Right atrium auricular region (tissue), 2 donors: ENCODE measurements at regions not wholly inside any gene's neighbourhood (a gene's known extent, or its start where the extent isn't known, plus 50 kb on each side); places are given as distances from the start of the nearest gene placed in this dataset.
"Not testable (repeated sequence)": the region's sequence is repeated elsewhere in the genome, so short reads cannot be mapped to it uniquely, and the experiment has no call there.

Experiments used
- DNase-seq: peaks from one replicate; pipeline ENCODE4 v3.0.0-alpha.2; 2019; ENCODE audit warnings: low spot score
- H3K27ac ChIP-seq, 2 donors: fragments of 200-600 bp; sonication (generic); 1 replicate in 1 of 2; 2 replicates in 1 of 2; pipeline ENCODE4 v1.5.1; 2016 to 2019
- H3K27me3 ChIP-seq, 2 donors: fragments of 200-600 bp; sonication (generic); one replicate each; pipeline versions ENCODE4 v1.5.1 to v1.6.0; 2017 to 2019
- H3K36me3 ChIP-seq: fragments of 200-600 bp; sonication (generic); one replicate; pipeline ENCODE4 v1.5.1; 2016
- H3K4me1 ChIP-seq, 2 donors: fragments of 200-600 bp; sonication (generic); one replicate each; pipeline versions ENCODE4 v1.5.1 to v1.6.0; 2017 to 2019
- H3K4me3 ChIP-seq, 2 donors: fragments of 200-600 bp; sonication (generic); 1 replicate in 1 of 2; 2 replicates in 1 of 2; pipeline ENCODE4 v1.5.1; 2017 to 2019; ENCODE audit warnings: mild to moderate bottlenecking in 1 of 2, moderate library complexity in 1 of 2
- H3K9me3 ChIP-seq, 2 donors: fragments of 200-600 bp; sonication (generic); one replicate each; pipeline ENCODE4 v1.5.1; 2019
- CTCF ChIP-seq, 2 donors: fragments of 200-600 bp; sonication (generic); IDR thresholded peaks; one replicate each; pipeline ENCODE4 v1.5.1; 2019; ENCODE audit warnings: antibody characterized with exemption in 2 of 2

- no peaks in the 10 kb centered on the region for H3K36me3 ChIP-seq
- H3K27ac ChIP-seq, result no peak overlapping the region
- no peak for DNase-seq
- TF ChIP-seq CTCF (IDR thresholded peaks at IDR 0.05), result no peak
- H3K27me3 ChIP-seq, result no peaks in the 10 kb centered on the region
- H3K4me1 ChIP-seq, result no peaks in the 10 kb centered on the region
- no peaks in the 10 kb centered on the region for H3K9me3 ChIP-seq
- H3K4me3 ChIP-seq, result no peak overlapping the region
Observed at GRCh38 chr11:81819462-81819861, 914.2 kb downstream of the FAM181B start.

GRCh38 chr11:81804858-81805257 is 928.8 kb downstream of the FAM181B start:
- no peak for DNase-seq
- Histone ChIP-seq H3K36me3 (no peaks in the 10 kb centered on the region), H3K4me1 (no peaks in the 10 kb centered on the region), H3K27ac (no peak overlapping the region), H3K27me3 (no peaks in the 10 kb centered on the region), H3K9me3 (no peaks in the 10 kb centered on the region), H3K4me3 (no peak overlapping the region)
- TF ChIP-seq CTCF (IDR thresholded peaks at IDR 0.05), result no peak

GRCh38 chr11:81802591-81802990 is 931.1 kb downstream of the FAM181B start:
- Histone ChIP-seq H3K9me3 (no peaks in the 10 kb centered on the region), H3K4me3 (no peak overlapping the region), H3K27me3 (no peaks in the 10 kb centered on the region), H3K27ac (no peak overlapping the region), H3K4me1 (no peaks in the 10 kb centered on the region), H3K36me3 (no peaks in the 10 kb centered on the region)
- no peak for DNase-seq
- TF ChIP-seq CTCF (IDR thresholded peaks at IDR 0.05), result no peak

- no peak overlapping the region for H3K4me3 ChIP-seq
- TF ChIP-seq CTCF (IDR thresholded peaks at IDR 0.05), result no peak
Observed at GRCh38 chr11:81792416-81792815, 941.2 kb downstream of the FAM181B start.

GRCh38 chr11:81787584-81788049 is 946.0 kb downstream of the FAM181B start:
- H3K4me1 ChIP-seq, result no peaks in the 10 kb centered on the region
- TF ChIP-seq CTCF (IDR thresholded peaks at IDR 0.05), result peak in 1 of 2 donors; percentile 24
- no peaks in the 10 kb centered on the region for H3K36me3 ChIP-seq
- no peak overlapping the region for H3K4me3 ChIP-seq
- no peaks in the 10 kb centered on the region for H3K9me3 ChIP-seq
- H3K27ac ChIP-seq, result no peak overlapping the region
- H3K27me3 ChIP-seq, result no peaks in the 10 kb centered on the region
- DNase-seq, result no peak

More at GRCh38 chr11:81792416-81792815, 941.2 kb downstream of the FAM181B start:
- Histone ChIP-seq H3K36me3 (no peaks in the 10 kb centered on the region), H3K27me3 (no peaks in the 10 kb centered on the region), H3K27ac (no peak overlapping the region), H3K9me3 (no peaks in the 10 kb centered on the region), H3K4me1 (no peaks in the 10 kb centered on the region)
- DNase-seq, result no peak

- no peak overlapping the region for H3K4me3 ChIP-seq
- H3K9me3 ChIP-seq, result no peaks in the 10 kb centered on the region
- H3K36me3 ChIP-seq, result no peaks in the 10 kb centered on the region
- no peak overlapping the region for H3K27ac ChIP-seq
- no peaks in the 10 kb centered on the region for H3K4me1 ChIP-seq
- H3K27me3 ChIP-seq, result no peaks in the 10 kb centered on the region
- TF ChIP-seq CTCF (IDR thresholded peaks at IDR 0.05), result no peak
- DNase-seq, result no peak
Observed at GRCh38 chr11:81772166-81772565, 961.5 kb downstream of the FAM181B start.

- not testable (repeated sequence) for H3K4me1 ChIP-seq, H3K27ac ChIP-seq, H3K27me3 ChIP-seq, H3K36me3 ChIP-seq, DNase-seq, H3K9me3 ChIP-seq, H3K4me3 ChIP-seq
Observed at GRCh38 chr11:81769906-81770305, 963.8 kb downstream of the FAM181B start.
